Fibroblast of mammary gland (primary cell): ENCODE measurements at regions not wholly inside any gene's neighbourhood (a gene's known extent, or its start where the extent isn't known, plus 50 kb on each side); places are given as distances from the start of the nearest gene placed in this dataset.

Source experiments
- DNase-seq: peaks from one replicate; pipeline ENCODE4 v3.0.0-alpha.2; 2010; ENCODE audit warnings: low read depth
- H3K4me3 ChIP-seq: 2 replicates; pipeline ENCODE4 v1.5.1; 2011; ENCODE audit warnings: low read depth, mild to moderate bottlenecking, low read length, moderate library complexity; ENCODE audit not compliant: control insufficient read depth
- CTCF ChIP-seq: conservative IDR thresholded peaks from 2 replicates; pipeline ENCODE4 v1.5.1; 2011; ENCODE audit warnings: low read depth, low read length, inconsistent platforms; ENCODE audit not compliant: control insufficient read depth, insufficient read depth

GRCh38 chr1:51025374-51025773 lies 55.3 kb downstream of the CDKN2C start:
- no peak for DNase-seq
- no peak overlapping the region for H3K4me3 ChIP-seq
- no peak for TF ChIP-seq CTCF

- no peak for DNase-seq
- TF ChIP-seq CTCF: no peak
- no peak overlapping the region for H3K4me3 ChIP-seq
Measured at GRCh38 chr1:51032936-51033335, 62.9 kb downstream of the CDKN2C start.

- no peak for TF ChIP-seq CTCF
- DNase-seq: peak; percentile 12
- H3K4me3 ChIP-seq: no peak overlapping the region
Measured at GRCh38 chr1:51044199-51044598, 57.8 kb upstream of the C1orf185 start.

- peak; percentile 35 for DNase-seq
- H3K4me3 ChIP-seq: no peak overlapping the region
- TF ChIP-seq CTCF: peak; percentile 25
Measured at GRCh38 chr1:51044834-51045233, 57.2 kb upstream of the C1orf185 start.

- no peak for TF ChIP-seq CTCF
- no peak overlapping the region for H3K4me3 ChIP-seq
- DNase-seq: no peak
Measured at GRCh38 chr1:51048021-51048420, 54.0 kb upstream of the C1orf185 start.

GRCh38 chr1:51048670-51049069 lies 53.4 kb upstream of the C1orf185 start:
- no peak overlapping the region for H3K4me3 ChIP-seq
- DNase-seq: no peak
- no peak for TF ChIP-seq CTCF
